ENCODE measurements at regions not wholly inside any gene's neighbourhood (a gene's known extent, or its start where the extent isn't known, plus 50 kb on each side); places are given as distances from the start of the nearest gene placed in this dataset.
A peak's percentile ranks its signal among the peaks of the same experiment; 100 is the strongest.
"Not testable (repeated sequence)": the region's sequence is repeated elsewhere in the genome, so short reads cannot be mapped to it uniquely, and the experiment has no call there.

- peak in 1 of 4 donors; percentile 0 for DNase-seq (ENCODE audit: low read depth in 4 of 4, low spot score in 2 of 4)
Observed at GRCh38 chr1:146443088-146443870, 214.5 kb upstream of the NOTCH2NLA start.

DNA sequence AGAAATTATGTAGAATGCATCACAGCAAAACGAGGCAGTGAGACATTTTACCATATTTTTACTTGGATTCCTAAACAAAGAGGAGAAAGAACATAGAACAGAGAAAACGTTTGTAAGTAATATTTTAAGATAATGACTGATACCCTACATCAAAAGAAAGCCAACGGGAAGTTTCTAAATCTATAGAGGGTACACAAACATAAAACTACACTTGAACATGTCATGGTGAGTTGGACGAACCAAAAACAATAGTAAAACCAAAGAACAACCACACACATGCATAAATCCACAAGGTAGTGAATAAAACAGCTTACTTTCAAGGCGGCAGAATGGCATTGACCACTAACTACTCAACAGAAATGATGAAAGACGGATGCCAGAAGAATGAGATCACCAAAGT is 209.7 kb upstream of the NOTCH2NLA start:
- not testable (repeated sequence) for DNase-seq (ENCODE audit: low read depth in 4 of 4, low spot score in 2 of 4)

DNA sequence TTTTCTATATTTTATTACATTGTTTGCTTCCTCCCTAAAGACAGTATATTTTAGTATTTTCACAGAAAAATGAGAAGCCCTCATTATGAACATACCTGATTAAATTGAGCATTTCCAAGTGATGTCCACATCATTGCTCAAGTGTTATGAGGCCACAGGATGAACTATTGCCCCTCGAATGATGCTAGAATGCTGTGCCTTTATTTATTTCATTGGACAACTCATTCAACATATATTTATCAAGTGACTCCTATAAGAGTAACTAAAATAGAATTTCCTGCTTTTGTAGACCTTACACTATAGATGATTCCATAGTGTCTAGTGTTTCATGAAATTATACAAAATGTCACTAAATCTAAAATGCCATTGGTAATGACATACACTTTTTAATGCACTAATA is 187.8 kb upstream of the NOTCH2NLA start:
- not testable (repeated sequence) for DNase-seq (ENCODE audit: low read depth in 4 of 4, low spot score in 2 of 4)

DNA sequence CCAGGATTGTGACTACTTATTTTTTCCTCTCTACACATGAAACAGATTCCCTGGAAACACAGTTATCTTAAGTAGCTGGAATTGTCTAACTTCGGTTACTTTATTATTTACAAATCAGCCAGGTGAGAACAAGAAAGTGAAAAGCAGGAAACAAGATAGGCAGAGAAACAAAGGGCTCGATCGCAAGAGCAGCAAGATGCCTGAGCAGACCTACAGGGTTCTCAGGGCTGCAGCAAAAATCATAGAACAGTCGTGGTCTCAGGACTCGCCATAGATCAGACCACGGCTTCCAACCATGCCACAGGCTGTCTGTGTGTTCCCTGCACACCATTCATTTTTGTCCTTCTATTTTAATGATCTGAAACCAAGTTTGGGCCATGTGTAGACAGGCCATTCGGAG is 186.2 kb upstream of the NOTCH2NLA start:
- DNase-seq (ENCODE audit: low read depth in 4 of 4, low spot score in 2 of 4) = not testable (repeated sequence)

GRCh38 chr1:146413911-146414310 is 185.1 kb upstream of the NOTCH2NLA start:
- DNase-seq (ENCODE audit: low read depth in 4 of 4, low spot score in 2 of 4) = not testable (repeated sequence)

- not testable (repeated sequence) for DNase-seq (ENCODE audit: low read depth in 4 of 4, low spot score in 2 of 4)
Observed at GRCh38 chr1:146411923-146412322, 183.1 kb upstream of the NOTCH2NLA start.

GRCh38 chr1:146409817-146410441 is 181.1 kb upstream of the NOTCH2NLA start:
- peak in 1 of 4 donors; percentile 26 for DNase-seq (ENCODE audit: low read depth in 4 of 4, low spot score in 2 of 4)

GRCh38 chr1:146409116-146409801 is 180.4 kb upstream of the NOTCH2NLA start:
- DNase-seq (ENCODE audit: low read depth in 4 of 4, low spot score in 2 of 4) = peak in 1 of 4 donors; percentile 47

- DNase-seq (ENCODE audit: low read depth in 4 of 4, low spot score in 2 of 4) = not testable (repeated sequence)
Observed at GRCh38 chr1:146401281-146401825, 172.5 kb upstream of the NOTCH2NLA start.

GRCh38 chr1:146400173-146401121 is 171.6 kb upstream of the NOTCH2NLA start:
- not testable (repeated sequence) for DNase-seq (ENCODE audit: low read depth in 4 of 4, low spot score in 2 of 4)

- DNase-seq (ENCODE audit: low read depth in 4 of 4, low spot score in 2 of 4) = not testable (repeated sequence)
Observed at GRCh38 chr1:146399225-146399624, 170.4 kb upstream of the NOTCH2NLA start.

DNA sequence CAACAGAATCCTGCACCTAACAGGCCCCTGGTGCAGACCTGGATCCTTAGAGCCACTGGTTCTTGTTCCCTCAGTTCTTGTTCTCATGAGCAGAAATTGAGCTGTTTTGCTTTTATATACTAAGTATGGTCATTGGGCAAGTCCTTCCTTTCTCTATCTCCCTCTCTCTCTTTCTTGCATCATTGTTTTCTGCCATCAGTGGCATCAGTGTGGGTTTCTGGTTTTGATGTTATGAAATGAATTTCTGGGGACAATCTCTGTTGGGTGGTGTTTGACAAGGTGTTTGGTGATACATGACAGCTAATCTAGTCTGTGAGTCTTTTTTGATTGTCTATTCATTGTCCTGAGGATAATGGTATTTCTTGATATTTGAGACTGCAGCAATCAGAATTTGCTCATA is 168.0 kb upstream of the NOTCH2NLA start:
- DNase-seq (ENCODE audit: low read depth in 4 of 4, low spot score in 2 of 4) = not testable (repeated sequence)

- not testable (repeated sequence) for DNase-seq (ENCODE audit: low read depth in 4 of 4, low spot score in 2 of 4)
Observed at GRCh38 chr1:146396242-146396641, 167.4 kb upstream of the NOTCH2NLA start.

GRCh38 chr1:146393796-146394195 is 165.0 kb upstream of the NOTCH2NLA start:
- DNase-seq (ENCODE audit: low read depth in 4 of 4, low spot score in 2 of 4) = not testable (repeated sequence)

DNA sequence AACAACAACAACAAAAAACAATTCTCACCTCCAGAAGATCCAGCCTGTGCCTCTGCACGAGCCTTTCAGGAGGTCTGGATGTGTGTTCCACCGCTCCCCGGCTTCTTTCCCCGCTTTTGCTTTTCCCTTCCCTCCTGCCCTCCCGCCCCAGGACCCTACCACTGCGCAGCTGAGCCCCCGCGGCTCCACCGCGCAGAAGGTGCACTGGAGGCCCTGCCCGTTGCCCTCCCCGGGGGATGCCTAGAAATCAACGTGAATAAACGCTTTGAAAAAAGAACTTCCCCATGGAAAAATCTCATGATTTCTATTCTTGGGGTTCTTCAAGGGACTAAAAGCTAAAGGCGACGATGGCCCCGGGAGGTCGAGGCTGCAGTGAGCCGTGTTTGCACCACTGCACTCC is 164.3 kb upstream of the NOTCH2NLA start:
- not testable (repeated sequence) for DNase-seq (ENCODE audit: low read depth in 4 of 4, low spot score in 2 of 4)

DNA sequence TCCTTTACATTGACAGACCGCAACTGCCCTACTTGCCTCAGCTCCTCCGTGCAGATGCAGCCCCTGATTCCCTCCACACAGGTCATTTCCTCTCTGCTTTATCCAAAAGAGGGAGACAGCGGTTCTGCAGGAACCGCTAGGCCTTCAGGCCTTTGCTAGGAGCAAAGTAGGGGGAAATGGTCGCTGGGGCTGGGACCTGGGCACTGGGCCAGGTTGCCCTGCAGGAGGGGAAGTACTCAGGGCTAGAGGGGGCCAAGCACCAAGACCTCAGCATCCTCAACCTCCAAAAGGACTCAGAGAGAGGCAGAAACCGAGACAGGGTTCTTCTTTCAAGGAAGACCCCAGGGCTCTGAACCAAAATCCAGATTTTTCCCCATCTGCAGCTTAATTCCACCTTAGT is 160.4 kb upstream of the NOTCH2NLA start:
- not testable (repeated sequence) for DNase-seq (ENCODE audit: low read depth in 4 of 4, low spot score in 2 of 4)

- DNase-seq (ENCODE audit: low read depth in 4 of 4, low spot score in 2 of 4) = peak in 2 of 4 donors; percentile 15 to 39
Observed at GRCh38 chr1:146387750-146388469, 159.1 kb upstream of the NOTCH2NLA start.

GRCh38 chr1:146386851-146387749 is 158.3 kb upstream of the NOTCH2NLA start:
- peak; percentile 78 to 90 (median 84) for DNase-seq (ENCODE audit: low read depth in 4 of 4, low spot score in 2 of 4)

Measured in left renal cortex interstitium (tissue), 4 donors.